ENCODE measurements at regions not wholly inside any gene's neighbourhood (a gene's known extent, or its start where the extent isn't known, plus 50 kb on each side); places are given as distances from the start of the nearest gene placed in this dataset.

DNA sequence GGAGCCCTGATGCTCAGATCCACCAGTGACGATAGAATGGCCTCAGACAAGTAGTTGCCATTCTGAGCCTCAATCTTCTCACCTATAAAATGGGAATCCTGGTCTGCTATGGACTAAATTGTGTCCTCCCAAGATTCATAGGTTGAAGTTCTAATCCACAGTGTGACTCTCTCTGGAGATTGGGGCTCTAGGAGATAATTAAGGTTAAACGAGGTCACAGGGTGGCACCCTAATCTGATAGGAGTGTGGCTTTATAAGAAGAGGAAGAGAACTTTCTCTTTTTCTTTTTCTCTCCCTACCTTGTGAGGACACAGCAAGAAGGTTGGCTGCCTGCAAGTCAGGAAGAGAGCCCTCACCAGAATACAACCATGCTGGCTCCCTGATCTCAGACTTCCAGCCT lies 214.1 kb downstream of the KATNAL1 start:
- DNase-seq (ENCODE audit: low read depth), result no peak
- TF ChIP-seq, protein P1, sequence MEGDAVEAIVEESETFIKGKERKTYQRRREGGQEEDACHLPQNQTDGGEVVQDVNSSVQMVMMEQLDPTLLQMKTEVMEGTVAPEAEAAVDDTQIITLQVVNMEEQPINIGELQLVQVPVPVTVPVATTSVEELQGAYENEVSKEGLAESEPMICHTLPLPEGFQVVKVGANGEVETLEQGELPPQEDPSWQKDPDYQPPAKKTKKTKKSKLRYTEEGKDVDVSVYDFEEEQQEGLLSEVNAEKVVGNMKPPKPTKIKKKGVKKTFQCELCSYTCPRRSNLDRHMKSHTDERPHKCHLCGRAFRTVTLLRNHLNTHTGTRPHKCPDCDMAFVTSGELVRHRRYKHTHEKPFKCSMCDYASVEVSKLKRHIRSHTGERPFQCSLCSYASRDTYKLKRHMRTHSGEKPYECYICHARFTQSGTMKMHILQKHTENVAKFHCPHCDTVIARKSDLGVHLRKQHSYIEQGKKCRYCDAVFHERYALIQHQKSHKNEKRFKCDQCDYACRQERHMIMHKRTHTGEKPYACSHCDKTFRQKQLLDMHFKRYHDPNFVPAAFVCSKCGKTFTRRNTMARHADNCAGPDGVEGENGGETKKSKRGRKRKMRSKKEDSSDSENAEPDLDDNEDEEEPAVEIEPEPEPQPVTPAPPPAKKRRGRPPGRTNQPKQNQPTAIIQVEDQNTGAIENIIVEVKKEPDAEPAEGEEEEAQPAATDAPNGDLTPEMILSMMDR (IDR thresholded peaks at IDR 0.05; ENCODE audit: control insufficient read depth, insufficient read depth, low read depth, low read length, missing control alignments), result no peak
- H3K4me3 ChIP-seq (ENCODE audit: control insufficient read depth, low read depth, low read length), result no peak overlapping the region

DNA sequence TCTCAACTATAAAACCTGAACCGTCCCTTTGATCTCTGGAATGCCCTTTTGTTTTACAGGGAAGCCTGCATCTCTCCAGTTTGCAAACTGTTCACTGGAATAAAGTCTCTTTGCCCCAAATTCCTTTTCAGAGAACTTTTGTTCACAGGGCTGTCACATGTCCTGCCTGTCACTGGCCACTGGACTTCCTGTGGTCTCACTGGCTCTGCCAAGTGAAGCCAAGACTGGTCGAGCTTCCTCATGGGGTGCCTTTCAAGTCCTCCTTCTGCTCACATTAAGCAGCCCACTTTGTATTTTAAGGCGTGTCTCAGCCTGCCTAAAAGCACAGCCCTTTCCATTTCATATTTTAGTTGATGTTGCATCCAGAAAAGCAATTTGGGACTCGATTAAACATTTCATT lies 215.7 kb downstream of the KATNAL1 start:
- no peak for DNase-seq (ENCODE audit: low read depth)
- no peak overlapping the region for H3K4me3 ChIP-seq (ENCODE audit: control insufficient read depth, low read depth, low read length)
- TF ChIP-seq, protein P1 (IDR thresholded peaks at IDR 0.05; ENCODE audit: control insufficient read depth, insufficient read depth, low read depth, low read length, missing control alignments), result no peak

DNA sequence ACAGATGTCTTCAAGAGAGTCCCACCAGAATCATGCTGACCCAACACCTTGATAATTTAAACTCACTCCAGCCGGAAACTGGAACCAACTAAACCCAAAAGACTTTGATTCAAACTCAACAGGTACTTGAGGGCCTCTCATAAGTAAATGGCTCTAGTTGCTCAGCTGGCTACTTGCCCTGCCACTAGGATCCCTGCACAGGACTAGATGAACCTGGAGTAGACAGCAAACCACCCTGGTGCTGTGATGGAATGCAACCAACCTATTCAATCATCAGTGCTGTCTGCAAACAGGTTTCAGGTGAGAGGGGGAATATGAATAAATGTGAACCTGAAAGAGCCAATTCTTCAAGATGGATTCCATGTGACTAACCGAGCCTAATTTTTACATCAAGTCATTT lies 216.3 kb downstream of the KATNAL1 start:
- DNase-seq (ENCODE audit: low read depth), result no peak

DNA sequence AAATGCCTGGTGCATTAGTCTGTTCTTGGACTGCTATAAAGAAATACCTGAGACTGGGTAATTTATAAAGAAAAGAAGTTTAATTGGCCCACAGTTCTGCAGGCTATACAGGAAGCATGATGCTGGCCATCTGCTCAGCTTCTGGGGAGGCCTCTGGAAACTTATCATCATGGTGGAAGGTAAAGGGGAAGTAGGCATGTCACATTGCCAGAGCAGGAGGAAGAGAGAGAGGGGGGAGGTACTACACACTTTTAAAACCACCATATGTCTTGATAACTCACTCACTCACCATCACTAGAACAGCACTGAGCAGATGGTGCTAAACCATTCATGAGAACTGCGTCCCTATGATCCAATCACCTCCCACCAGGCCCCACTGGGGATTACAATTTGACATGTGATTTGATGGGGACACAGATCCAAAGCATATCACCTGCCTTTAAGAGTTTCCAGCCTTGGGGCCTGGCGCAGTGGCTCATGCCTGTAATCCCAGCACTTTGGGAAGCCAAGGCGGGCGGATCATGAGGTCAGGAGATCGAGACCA lies 219.0 kb downstream of the KATNAL1 start:
- no peak for DNase-seq (ENCODE audit: low read depth)
- no peak overlapping the region for H3K4me3 ChIP-seq (ENCODE audit: control insufficient read depth, low read depth, low read length)
- TF ChIP-seq, protein P1 (IDR thresholded peaks at IDR 0.05; ENCODE audit: control insufficient read depth, insufficient read depth, low read depth, low read length, missing control alignments), result no peak

More for the DNA sequence above, 216.3 kb downstream of the KATNAL1 start:
- no peak overlapping the region for H3K4me3 ChIP-seq (ENCODE audit: control insufficient read depth, low read depth, low read length)
- TF ChIP-seq, protein P1 (IDR thresholded peaks at IDR 0.05; ENCODE audit: control insufficient read depth, insufficient read depth, low read depth, low read length, missing control alignments), result no peak

DNA sequence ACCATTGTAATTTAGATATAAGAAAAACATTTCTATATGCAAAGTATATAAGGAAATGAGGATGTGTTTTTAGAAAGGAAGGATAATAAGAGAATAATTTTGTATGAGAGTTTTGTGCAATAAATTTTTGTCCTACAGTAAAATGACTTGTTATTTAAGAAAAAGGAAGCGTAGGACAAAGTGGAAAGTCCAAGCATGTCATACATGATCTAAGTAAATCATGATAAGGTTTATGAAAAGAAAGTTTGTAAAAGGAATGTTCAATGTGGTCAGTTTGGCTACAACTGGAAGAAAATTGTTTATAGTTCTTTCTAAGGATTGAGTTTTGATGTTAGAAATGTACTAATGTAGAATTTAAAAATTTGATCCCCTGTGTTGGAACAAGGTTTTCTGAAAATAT lies 222.3 kb downstream of the KATNAL1 start:
- no peak for DNase-seq (ENCODE audit: low read depth)
- H3K4me3 ChIP-seq (ENCODE audit: control insufficient read depth, low read depth, low read length), result no peak overlapping the region
- TF ChIP-seq, protein P1 (IDR thresholded peaks at IDR 0.05; ENCODE audit: control insufficient read depth, insufficient read depth, low read depth, low read length, missing control alignments), result no peak

DNA sequence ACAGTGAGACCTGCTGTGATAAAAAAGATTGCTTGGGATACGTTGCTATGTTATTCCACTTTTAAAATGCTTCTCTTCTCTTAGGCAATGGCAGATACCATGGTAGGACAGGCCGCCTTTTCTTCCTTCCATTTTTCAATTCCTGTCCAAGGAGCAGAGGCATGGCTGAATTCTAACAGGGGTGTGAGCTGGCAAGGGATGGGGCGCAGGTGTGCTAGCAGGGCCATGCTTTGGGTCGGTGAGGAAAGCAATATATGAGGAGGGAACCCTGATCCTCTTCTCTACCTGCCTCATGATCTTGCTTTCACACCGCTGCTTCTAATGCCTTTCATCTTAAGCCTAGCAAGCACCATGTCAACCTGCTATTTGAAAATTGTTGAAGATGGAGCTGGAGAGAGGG lies 225.0 kb downstream of the KATNAL1 start:
- TF ChIP-seq, protein P1 (IDR thresholded peaks at IDR 0.05; ENCODE audit: control insufficient read depth, insufficient read depth, low read depth, low read length, missing control alignments), result no peak
- no peak overlapping the region for H3K4me3 ChIP-seq (ENCODE audit: control insufficient read depth, low read depth, low read length)
- DNase-seq (ENCODE audit: low read depth), result no peak

DNA sequence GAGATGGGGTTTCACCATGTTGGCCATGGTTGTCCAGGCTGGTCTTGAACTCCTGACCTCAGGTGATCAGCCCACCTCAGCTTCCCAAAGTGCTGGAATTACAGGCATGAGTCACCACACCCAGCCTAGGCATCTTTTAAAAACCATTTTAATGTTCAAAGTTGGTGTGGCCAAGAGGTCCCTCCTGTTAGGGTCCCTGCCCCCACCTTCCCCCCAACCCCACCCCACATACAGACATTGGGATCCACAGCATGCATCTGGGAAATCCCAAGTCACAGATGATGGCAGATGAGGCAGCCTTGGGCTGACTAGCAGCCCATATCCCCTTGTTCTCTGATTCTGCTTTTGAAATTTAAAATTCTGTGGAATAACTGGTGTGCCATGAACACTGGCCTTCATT lies 226.0 kb downstream of the KATNAL1 start:
- no peak for DNase-seq (ENCODE audit: low read depth)
- H3K4me3 ChIP-seq (ENCODE audit: control insufficient read depth, low read depth, low read length), result no peak overlapping the region
- TF ChIP-seq, protein P1 (IDR thresholded peaks at IDR 0.05; ENCODE audit: control insufficient read depth, insufficient read depth, low read depth, low read length, missing control alignments), result no peak
